HCT116 (cell line): ENCODE measurements at regions not wholly inside any gene's neighbourhood (a gene's known extent, or its start where the extent isn't known, plus 50 kb on each side); places are given as distances from the start of the nearest gene placed in this dataset.

Source experiments
- ATAC-seq: fragments of 200-7000 bp; cut with Tn5 transposase; 2 replicates; pipeline ENCODE4 v1.9.1; 2020; ENCODE audit warnings: mild to moderate bottlenecking, moderate library complexity
- BruUV-seq: library from RNA; stranded (reverse); fragments of 400-500 nt; replicated peaks from 2 replicates; lab custom pipeline; 2021; lab: Mats Ljungman, UMichigan
- CTCF ChIA-PET: fragments of 300-600 bp; sonication (Branson Sonifier 250); formaldehyde crosslinking; loops from one replicate; lab custom pipeline; 2021; ENCODE audit warnings: antibody characterized with exemption; lab: Charles Lee
- POLR2A ChIA-PET: fragments of 300-600, 350-600 bp; sonication (Branson Sonifier 250); formaldehyde crosslinking; loops from one replicate; lab custom pipeline; 2021; ENCODE audit warnings: antibody characterized with exemption; lab: Charles Lee
- RAD21 ChIA-PET, 2 experiments: fragments of 300-600 bp; sonication (Branson Sonifier 250); formaldehyde crosslinking; loops; one replicate each; lab custom pipeline; 2023; ENCODE audit warnings: low total read pairs in 2 of 2; ENCODE audit not compliant: uncharacterized antibody in 2 of 2, unreplicated experiment in 2 of 2, low non-redundant PET in 1 of 2; lab: Charles Lee
- DNase-seq: peaks from one replicate; pipeline ENCODE4 v3.0.0-alpha.2; 2010; ENCODE audit warnings: low read depth, low spot score
- H2AFZ ChIP-seq: fragments of 200-600 bp; shearing (Covaris generic), sonication (generic); 2 replicates; pipeline ENCODE4 v1.6.1; 2017; ENCODE audit warnings: low read depth, mixed run types, mixed read lengths, antibody characterized with exemption, low read length; ENCODE audit not compliant: poor library complexity, severe bottlenecking
- H3K27ac ChIP-seq: 2 replicates; pipeline ENCODE4 v1.5.1; 2012; ENCODE audit warnings: low read depth, low read length
- H3K27me3 ChIP-seq: fragments of 200-600 bp; sonication (generic); 2 replicates; pipeline ENCODE4 v1.6.1; 2016; ENCODE audit warnings: mixed run types, low read length, mixed read lengths; ENCODE audit not compliant: insufficient read depth
- H3K36me3 ChIP-seq, 2 experiments: fragments of 200-500 bp in 1 of 2; fragments of 200-600 bp in 1 of 2; sonication (Bioruptor generic) in 1 of 2; sonication (generic) in 1 of 2; 2 replicates each; pipeline versions ENCODE4 v1.5.1 to v1.6.1; 2014 to 2016; ENCODE audit warnings: low read length in 2 of 2, inconsistent platforms in 1 of 2, mixed read lengths in 1 of 2, mixed run types in 1 of 2; ENCODE audit not compliant: insufficient read depth in 2 of 2, control insufficient read depth in 1 of 2
- H3K4me1 ChIP-seq, 2 experiments: fragments of 200-600 bp in 1 of 2; sonication (generic) in 1 of 2; 2 replicates each; pipeline versions ENCODE4 v1.5.1 to v1.6.1; 2012 to 2017; ENCODE audit warnings: low read length in 2 of 2, inconsistent platforms in 1 of 2, mild to moderate bottlenecking in 1 of 2, mixed read lengths in 1 of 2, mixed run types in 1 of 2, moderate library complexity in 1 of 2; ENCODE audit not compliant: insufficient read depth in 2 of 2, control insufficient read depth in 1 of 2
- H3K4me2 ChIP-seq: fragments of 200-600 bp; sonication (generic); 2 replicates; pipeline ENCODE4 v1.6.1; 2017; ENCODE audit warnings: mixed run types, low read length, mixed read lengths
- H3K4me3 ChIP-seq, 2 experiments: fragments of 200-600 bp in 1 of 2; sonication (generic) in 1 of 2; replicated peaks in 1 of 2; 2 replicates each; pipeline ENCODE4 v1.5.1; 2011 to 2016; ENCODE audit warnings: low read length in 2 of 2, control low read depth in 1 of 2, low read depth in 1 of 2, mild to moderate bottlenecking in 1 of 2, mixed read lengths in 1 of 2, mixed run types in 1 of 2
- H3K79me2 ChIP-seq: fragments of 200-600 bp; sonication (generic); 2 replicates; pipeline ENCODE4 v1.6.1; 2017; ENCODE audit warnings: mild to moderate bottlenecking, mixed run types, low read length, moderate library complexity, mixed read lengths; ENCODE audit not compliant: insufficient read depth
- H3K9ac ChIP-seq: fragments of 200-600 bp; sonication (generic); 2 replicates; pipeline ENCODE4 v1.6.1; 2016; ENCODE audit warnings: low read length, mixed read lengths
- H3K9me2 ChIP-seq: fragments of 200-600 bp; sonication (generic), shearing (Covaris generic); 2 replicates; pipeline ENCODE4 v1.6.1; 2017; ENCODE audit warnings: mixed run types, mild to moderate bottlenecking, moderate library complexity; ENCODE audit not compliant: insufficient read depth
- H3K9me3 ChIP-seq, 2 experiments: fragments of 200-500 bp in 1 of 2; fragments of 200-600 bp in 1 of 2; sonication (Bioruptor generic) in 1 of 2; sonication (generic) in 1 of 2; 2 replicates each; pipeline ENCODE4 v1.6.1; 2014 to 2017; ENCODE audit warnings: low read length in 2 of 2, mixed read lengths in 2 of 2, inconsistent platforms in 1 of 2, low read depth in 1 of 2, mild to moderate bottlenecking in 1 of 2, mixed run types in 1 of 2, moderate library complexity in 1 of 2; ENCODE audit not compliant: control insufficient read depth in 1 of 2, insufficient read depth in 1 of 2
- H4K20me1 ChIP-seq: fragments of 200-600 bp; sonication (generic), shearing (Covaris generic); 2 replicates; pipeline ENCODE4 v1.6.1; 2017; ENCODE audit warnings: mixed run types, mild to moderate bottlenecking, moderate library complexity; ENCODE audit not compliant: insufficient read depth
- JUND ChIP-seq: IDR thresholded peaks from 2 replicates; pipeline ENCODE4 v1.6.1; 2012
- RAD21 ChIP-seq: IDR thresholded peaks from 2 replicates; pipeline ENCODE4 v1.6.1; 2012; ENCODE audit warnings: low read depth, mild to moderate bottlenecking
- SRF ChIP-seq: IDR thresholded peaks from 2 replicates; pipeline ENCODE4 v1.6.1; 2012; ENCODE audit warnings: low read depth
- ZFX ChIP-seq: fragments of 450-650 bp; IDR thresholded peaks from 2 replicates; pipeline ENCODE4 v1.6.1; 2017
- intact Hi-C: fragments of 100-400 bp; cut with micrococcal nuclease; formaldehyde crosslinking; loops from 2 replicates; pipeline ENCODE4 v1.10.0; 2022
- TF ChIP-seq, protein P1 (sequence below): IDR thresholded peaks from 2 replicates; pipeline ENCODE4 v1.6.1; 2012
- TF ChIP-seq, protein P2 (sequence below): IDR thresholded peaks from 2 replicates; pipeline ENCODE4 v1.6.1; 2012

DNA sequence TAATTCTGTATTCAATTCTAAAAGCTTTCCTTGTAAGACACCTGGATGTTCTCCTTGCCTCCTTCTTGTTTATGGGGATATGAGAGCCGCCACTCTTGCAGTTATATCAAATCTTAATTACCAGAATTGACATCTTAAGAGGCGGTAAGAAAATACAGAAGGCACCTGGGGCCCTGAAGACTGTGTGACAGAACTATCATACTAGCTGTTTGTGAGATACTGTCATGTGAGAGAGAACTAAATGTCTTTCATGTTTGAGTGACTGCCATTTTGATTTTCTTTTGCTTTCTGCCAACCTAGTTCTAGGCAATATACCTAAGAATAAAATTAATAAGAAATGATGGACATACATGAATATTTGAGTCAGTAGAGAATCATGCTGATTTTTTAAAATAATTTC is 340.2 kb upstream of the SMIM31 start:
- no peak overlapping the region for H3K4me3 ChIP-seq
- ChIA-PET CTCF (no interaction called here), RAD21 (no interaction called here), POLR2A (no interaction called here)
- no peak overlapping the region for H3K4me2 ChIP-seq
- H4K20me1 ChIP-seq = no peaks in the 10 kb centered on the region
- no peaks in the 10 kb centered on the region for H3K27me3 ChIP-seq
- H3K9me3 ChIP-seq = no peaks in the 10 kb centered on the region
- BruUV-seq = no TSS peak
- DNase-seq (no peak), ATAC-seq (no peak)
- TF ChIP-seq JUND = no peak
- TF ChIP-seq, protein P1, sequence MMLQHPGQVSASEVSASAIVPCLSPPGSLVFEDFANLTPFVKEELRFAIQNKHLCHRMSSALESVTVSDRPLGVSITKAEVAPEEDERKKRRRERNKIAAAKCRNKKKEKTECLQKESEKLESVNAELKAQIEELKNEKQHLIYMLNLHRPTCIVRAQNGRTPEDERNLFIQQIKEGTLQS = no peak
- TF ChIP-seq SRF = no peak
- TF ChIP-seq RAD21 = no peak
- no peak for TF ChIP-seq ZFX
- H2AFZ ChIP-seq = no peak overlapping the region
- H3K9ac ChIP-seq = no peak overlapping the region
- no peak overlapping the region for H3K27ac ChIP-seq
- intact Hi-C loops = no loop called here
- H3K36me3 ChIP-seq = no peaks in the 10 kb centered on the region
- H3K4me1 ChIP-seq = no peaks in the 10 kb centered on the region
- H3K9me2 ChIP-seq = no peaks in the 10 kb centered on the region
- no peaks in the 10 kb centered on the region for H3K79me2 ChIP-seq

DNA sequence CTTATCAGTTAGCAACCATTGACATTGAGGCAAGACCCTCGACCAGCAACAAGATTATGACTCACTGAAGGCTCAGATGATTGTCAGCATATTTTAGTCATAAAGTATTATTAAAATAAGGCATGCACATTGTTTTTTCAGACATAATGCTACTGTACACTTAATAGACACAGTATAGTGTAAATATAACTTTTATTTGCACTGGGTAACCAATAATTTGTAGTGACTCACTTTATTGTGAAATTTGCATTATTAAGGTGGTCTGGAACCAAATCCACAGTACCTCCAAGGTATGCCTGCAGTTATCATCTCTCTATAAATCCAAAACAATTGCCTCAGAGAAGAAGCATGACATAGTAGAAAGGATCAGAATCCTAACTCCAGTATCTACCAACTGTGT is 330.1 kb upstream of the SMIM31 start:
- Histone ChIP-seq H3K27ac (no peak overlapping the region), H2AFZ (no peak overlapping the region), H3K4me3 (no peak overlapping the region), H3K9me3 (no peaks in the 10 kb centered on the region), H3K9ac (no peak overlapping the region), H3K79me2 (no peaks in the 10 kb centered on the region), H3K4me2 (no peak overlapping the region), H3K9me2 (no peaks in the 10 kb centered on the region), H3K4me1 (no peaks in the 10 kb centered on the region), H3K27me3 (no peaks in the 10 kb centered on the region), H3K36me3 (no peaks in the 10 kb centered on the region), H4K20me1 (no peaks in the 10 kb centered on the region)
- ATAC-seq = no peak
- POLR2A ChIA-PET = no interaction called here
- intact Hi-C loops = no loop called here
- TF ChIP-seq, protein P1 = no peak
- TF ChIP-seq, protein P2, sequence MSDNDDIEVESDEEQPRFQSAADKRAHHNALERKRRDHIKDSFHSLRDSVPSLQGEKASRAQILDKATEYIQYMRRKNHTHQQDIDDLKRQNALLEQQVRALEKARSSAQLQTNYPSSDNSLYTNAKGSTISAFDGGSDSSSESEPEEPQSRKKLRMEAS = no peak
- no peak for TF ChIP-seq JUND
- BruUV-seq = no TSS peak
- CTCF ChIA-PET = no interaction called here
- RAD21 ChIA-PET = no interaction called here
- no peak for DNase-seq
